Neuronal stem cell (in vitro differentiated cells): ENCODE measurements at regions not wholly inside any gene's neighbourhood (a gene's known extent, or its start where the extent isn't known, plus 50 kb on each side); places are given as distances from the start of the nearest gene placed in this dataset.

Source experiments
- DNase-seq: peaks from one replicate; pipeline ENCODE4 v3.0.0-alpha.2; 2013; ENCODE audit warnings: low spot score
- H2AFZ ChIP-seq: one replicate; pipeline ENCODE4 v1.6.1; 2013; ENCODE audit warnings: mild to moderate bottlenecking, low read length, inconsistent platforms
- H2AK5ac ChIP-seq: 2 replicates; pipeline ENCODE4 v1.6.1; 2013; ENCODE audit warnings: low read depth, mild to moderate bottlenecking, inconsistent platforms, low read length, moderate library complexity, mixed read lengths
- H2BK120ac ChIP-seq: 2 replicates; pipeline ENCODE4 v1.6.1; 2013; ENCODE audit warnings: low read depth, mild to moderate bottlenecking, inconsistent platforms, low read length, moderate library complexity, mixed read lengths
- H2BK12ac ChIP-seq: one replicate; pipeline ENCODE4 v1.6.1; 2013; ENCODE audit warnings: low read length, inconsistent platforms
- H2BK15ac ChIP-seq: 2 replicates; pipeline ENCODE4 v1.6.1; 2013; ENCODE audit warnings: mild to moderate bottlenecking, low read length, inconsistent platforms, mixed read lengths
- H2BK5ac ChIP-seq: one replicate; pipeline ENCODE4 v1.6.1; 2013; ENCODE audit warnings: inconsistent platforms, mild to moderate bottlenecking, low read length, moderate library complexity
- H3K14ac ChIP-seq: one replicate; pipeline ENCODE4 v1.6.1; 2013; ENCODE audit warnings: low read length, inconsistent platforms
- H3K18ac ChIP-seq: 2 replicates; pipeline ENCODE4 v1.6.1; 2013; ENCODE audit warnings: low read length, inconsistent platforms
- H3K23ac ChIP-seq: 2 replicates; pipeline ENCODE4 v1.6.1; 2013; ENCODE audit warnings: low read depth, mild to moderate bottlenecking, mixed read lengths, low read length, inconsistent platforms; ENCODE audit not compliant: poor library complexity
- H3K27ac ChIP-seq: replicated peaks from 3 replicates; pipeline ENCODE4 v1.5.1; 2013; ENCODE audit warnings: low read length, inconsistent platforms
- H3K27me3 ChIP-seq, 3 experiments: 2 replicates each; pipeline ENCODE4 v1.6.1; 2013; ENCODE audit warnings: low read length in 3 of 3, mild to moderate bottlenecking in 2 of 3, inconsistent platforms in 1 of 3, low read depth in 1 of 3, mixed read lengths in 1 of 3, moderate library complexity in 1 of 3; ENCODE audit not compliant: control insufficient read depth in 3 of 3, insufficient read depth in 3 of 3
- H3K36me3 ChIP-seq, 2 donors: replicated peaks in 1 of 2; 2 replicates each; pipeline ENCODE4 v1.6.1; 2013; ENCODE audit warnings: low read length in 2 of 2; ENCODE audit not compliant: control insufficient read depth in 2 of 2, insufficient read depth in 2 of 2
- H3K4ac ChIP-seq: 2 replicates; pipeline ENCODE4 v1.6.1; 2013; ENCODE audit warnings: inconsistent platforms, mild to moderate bottlenecking, low read length, moderate library complexity
- H3K4me1 ChIP-seq, 2 donors: 1 replicate in 1 of 2; 2 replicates in 1 of 2; pipeline ENCODE4 v1.6.1; 2013; ENCODE audit warnings: low read length in 2 of 2, low read depth in 1 of 2; ENCODE audit not compliant: control insufficient read depth in 2 of 2, insufficient read depth in 1 of 2
- H3K4me2 ChIP-seq: one replicate; pipeline ENCODE4 v1.6.1; 2013; ENCODE audit warnings: mild to moderate bottlenecking, low read length, inconsistent platforms; ENCODE audit not compliant: insufficient read depth, poor library complexity, severe bottlenecking
- H3K4me3 ChIP-seq, 2 donors: 2 replicates each; pipeline ENCODE4 v1.5.1; 2013; ENCODE audit warnings: low read length in 2 of 2, mild to moderate bottlenecking in 2 of 2, inconsistent platforms in 1 of 2, moderate library complexity in 1 of 2
- H3K79me1 ChIP-seq: one replicate; pipeline ENCODE4 v1.6.1; 2013; ENCODE audit warnings: low read depth, mild to moderate bottlenecking, inconsistent platforms, low read length, moderate library complexity
- H3K9ac ChIP-seq: one replicate; pipeline ENCODE4 v1.6.1; 2013; ENCODE audit warnings: mild to moderate bottlenecking, low read depth, low read length, inconsistent platforms; ENCODE audit not compliant: poor library complexity
- H3K9me3 ChIP-seq, 2 donors: replicated peaks in 1 of 2; 2 replicates each; pipeline versions ENCODE3 to v1.6.1; 2013; ENCODE audit warnings: low read length in 2 of 2, mild to moderate bottlenecking in 2 of 2, inconsistent platforms in 1 of 2, low read depth in 1 of 2, mixed read lengths in 1 of 2, moderate library complexity in 1 of 2; ENCODE audit not compliant: control insufficient read depth in 2 of 2, insufficient read depth in 1 of 2
- H4K8ac ChIP-seq: one replicate; pipeline ENCODE4 v1.6.1; 2013; ENCODE audit warnings: low read depth, mild to moderate bottlenecking, inconsistent platforms, low read length, moderate library complexity
- H4K91ac ChIP-seq: one replicate; pipeline ENCODE4 v1.6.1; 2013; ENCODE audit warnings: low read length, low read depth, mild to moderate bottlenecking, inconsistent platforms; ENCODE audit not compliant: poor library complexity
- WGBS, 2 donors: extraction: QIAGEN DNeasy Blood & Tissue Kit; methylation state at CpG; one replicate each; pipeline ENCODE4 v1.1.7; 2013; ENCODE audit warnings: missing lambda C conversion rate in 2 of 2, mixed read lengths in 1 of 2; ENCODE audit not compliant: insufficient read length in 2 of 2, insufficient replicate concordance in 1 of 2; ENCODE audit errors: extremely low coverage in 2 of 2; 5-methylcytosine and 5-hydroxymethylcytosine counted together

DNA sequence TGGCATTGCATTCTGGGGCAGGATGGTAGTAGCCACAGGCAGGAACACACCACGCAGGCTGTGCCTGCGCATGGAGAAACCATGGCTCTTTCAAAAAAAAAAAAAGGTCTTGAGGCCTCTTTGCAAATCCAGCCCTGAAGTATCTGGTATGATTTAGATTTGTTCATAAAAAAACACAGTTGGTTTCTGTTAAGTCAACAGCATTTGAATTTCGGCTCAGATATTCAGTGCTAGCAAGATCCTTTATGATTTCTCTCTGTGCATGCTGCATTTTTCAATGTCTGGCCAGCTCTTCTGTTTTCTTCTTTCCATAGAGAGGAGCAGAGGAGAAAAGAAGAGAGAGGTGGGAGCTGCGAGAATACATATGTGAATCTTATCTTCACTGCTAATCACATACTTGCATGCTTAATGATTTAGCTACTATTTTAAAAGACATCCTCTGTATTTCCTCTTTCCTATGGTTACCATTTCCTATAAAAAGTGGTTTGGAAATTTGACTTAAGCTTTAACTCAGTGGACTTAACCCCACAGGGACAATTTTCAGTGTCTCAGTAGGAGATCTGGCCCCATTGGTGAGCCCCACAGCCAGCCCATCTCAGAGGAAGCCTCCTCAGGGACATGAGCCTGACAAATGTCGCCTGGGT lies 214.3 kb upstream of the APCDD1 start:
- Histone ChIP-seq H2BK5ac (no peak overlapping the region), H4K91ac (no peak overlapping the region), H3K4me3 (no peak overlapping the region), H2AK5ac (no peak overlapping the region), H3K9me3 (no peaks in the 10 kb centered on the region), H2BK12ac (no peak overlapping the region), H2BK15ac (no peak overlapping the region), H3K4me2 (no peak overlapping the region), H3K27me3 (no peaks in the 10 kb centered on the region), H3K9ac (no peak overlapping the region), H3K4ac (no peak overlapping the region), H3K27ac (no peak overlapping the region), H3K4me1 (peaks cover 2% of the 10 kb centered on the region in 2 donors), H3K18ac (no peak overlapping the region), H2AFZ (no peak overlapping the region), H2BK120ac (no peak overlapping the region), H3K79me1 (no peaks in the 10 kb centered on the region), H3K14ac (no peak overlapping the region), H4K8ac (no peak overlapping the region), H3K23ac (no peak overlapping the region), H3K36me3 (no peaks in the 10 kb centered on the region)
- no CpG with 5 or more reads among the region's 5 CpGs for WGBS, 2 donors
- no peak for DNase-seq

DNA sequence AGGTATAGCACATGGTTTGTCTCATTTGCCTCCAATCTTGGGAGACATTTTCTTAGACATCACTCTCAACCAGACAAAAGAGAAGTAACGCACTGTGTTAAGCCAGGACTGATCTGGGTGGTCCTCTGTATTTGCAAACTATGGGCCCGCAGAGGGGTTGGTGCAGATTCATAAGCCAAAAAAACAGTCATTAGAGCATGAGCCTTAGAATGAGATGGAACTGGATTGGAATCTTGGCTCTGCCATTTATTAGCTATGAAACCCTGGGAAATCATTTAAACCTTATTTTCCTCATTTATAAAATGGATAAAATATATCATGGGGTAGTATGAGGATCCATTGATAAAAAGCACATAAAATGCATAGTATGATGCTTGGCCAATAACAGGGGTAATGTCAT lies 213.5 kb upstream of the APCDD1 start:
- Histone ChIP-seq H3K9ac (no peak overlapping the region), H3K27me3 (no peaks in the 10 kb centered on the region)
- no CpG with 5 or more reads among the region's 2 CpGs for WGBS, 2 donors

GRCh38 chr18:10241579-10241978 lies 212.9 kb upstream of the APCDD1 start:
- Histone ChIP-seq H2BK5ac (no peak overlapping the region), H2BK12ac (no peak overlapping the region), H3K4me2 (no peak overlapping the region), H3K27ac (no peak overlapping the region), H2BK120ac (no peak overlapping the region), H2AK5ac (no peak overlapping the region), H3K23ac (no peak overlapping the region), H3K4me3 (no peak overlapping the region), H3K27me3 (no peaks in the 10 kb centered on the region), H3K9me3 (no peaks in the 10 kb centered on the region), H3K18ac (no peak overlapping the region), H3K36me3 (no peaks in the 10 kb centered on the region), H4K91ac (no peak overlapping the region), H2BK15ac (no peak overlapping the region), H3K4me1 (peaks cover 2% of the 10 kb centered on the region in 2 donors), H3K79me1 (no peaks in the 10 kb centered on the region), H3K9ac (no peak overlapping the region), H3K4ac (no peak overlapping the region), H3K14ac (no peak overlapping the region), H2AFZ (no peak overlapping the region), H4K8ac (no peak overlapping the region)
- DNase-seq, result no peak
- no CpG with 5 or more reads among the region's 1 CpG for WGBS, 2 donors

More for the DNA sequence above, 213.5 kb upstream of the APCDD1 start:
- Histone ChIP-seq H3K27ac (no peak overlapping the region), H3K4me3 (no peak overlapping the region), H2AFZ (no peak overlapping the region), H4K91ac (no peak overlapping the region), H3K9me3 (no peaks in the 10 kb centered on the region), H3K79me1 (no peaks in the 10 kb centered on the region), H2BK5ac (no peak overlapping the region), H3K4me1 (peaks cover 2% of the 10 kb centered on the region in 2 donors), H2BK15ac (no peak overlapping the region), H3K14ac (no peak overlapping the region), H3K36me3 (no peaks in the 10 kb centered on the region), H3K18ac (no peak overlapping the region), H3K4ac (no peak overlapping the region), H3K4me2 (no peak overlapping the region), H3K23ac (no peak overlapping the region), H4K8ac (no peak overlapping the region), H2AK5ac (no peak overlapping the region), H2BK120ac (no peak overlapping the region), H2BK12ac (no peak overlapping the region)
- DNase-seq, result no peak

GRCh38 chr18:10242936-10243680 lies 211.3 kb upstream of the APCDD1 start:
- Histone ChIP-seq H3K27ac (no peak overlapping the region), H2AK5ac (no peak overlapping the region), H3K4me1 (peaks cover 2% of the 10 kb centered on the region in 2 donors), H3K4ac (no peak overlapping the region), H2BK120ac (no peak overlapping the region), H2BK15ac (no peak overlapping the region), H2BK12ac (no peak overlapping the region), H3K9ac (no peak overlapping the region), H3K27me3 (no peaks in the 10 kb centered on the region), H3K36me3 (no peaks in the 10 kb centered on the region), H3K9me3 (no peaks in the 10 kb centered on the region), H3K23ac (no peak overlapping the region), H2BK5ac (no peak overlapping the region), H4K8ac (no peak overlapping the region), H3K14ac (no peak overlapping the region), H2AFZ (peak overlapping the region; percentile 21), H3K4me2 (no peak overlapping the region), H3K18ac (no peak overlapping the region), H3K79me1 (no peaks in the 10 kb centered on the region), H4K91ac (no peak overlapping the region), H3K4me3 (no peak overlapping the region)
- peak; percentile 11 for DNase-seq
- WGBS, 2 donors, result no CpG with 5 or more reads among the region's 7 CpGs
